VCaP (cell line): ENCODE measurements at regions not wholly inside any gene's neighbourhood (a gene's known extent, or its start where the extent isn't known, plus 50 kb on each side); places are given as distances from the start of the nearest gene placed in this dataset.

Source experiments
- H3K27ac ChIP-seq: fragments of 450-650 bp; 2 replicates; pipeline ENCODE4 v1.5.1; 2017
- CTCF ChIP-seq: fragments of 450-650 bp; conservative IDR thresholded peaks from 2 replicates; pipeline ENCODE4 v1.5.1; 2017; ENCODE audit warnings: mild to moderate bottlenecking, moderate library complexity

GRCh38 chr4:126859872-126860271, 772.9 kb upstream of the INTU start:
- no peak for TF ChIP-seq CTCF
- no peak overlapping the region for H3K27ac ChIP-seq

- TF ChIP-seq CTCF: no peak
- H3K27ac ChIP-seq: no peak overlapping the region
Measured at GRCh38 chr4:126860308-126860707, 772.4 kb upstream of the INTU start.

- no peak for TF ChIP-seq CTCF
- H3K27ac ChIP-seq: no peak overlapping the region
Measured at GRCh38 chr4:126869967-126870366, 762.8 kb upstream of the INTU start.

GRCh38 chr4:126871810-126872209, 760.9 kb upstream of the INTU start:
- H3K27ac ChIP-seq: no peak overlapping the region

GRCh38 chr4:126874533-126874932, 758.2 kb upstream of the INTU start:
- TF ChIP-seq CTCF: no peak
- no peak overlapping the region for H3K27ac ChIP-seq

More at GRCh38 chr4:126871810-126872209, 760.9 kb upstream of the INTU start:
- TF ChIP-seq CTCF: no peak

GRCh38 chr4:126888968-126889367, 743.8 kb upstream of the INTU start:
- H3K27ac ChIP-seq: no peak overlapping the region
- TF ChIP-seq CTCF: no peak

GRCh38 chr4:126890383-126890782, 742.4 kb upstream of the INTU start:
- TF ChIP-seq CTCF: no peak
- no peak overlapping the region for H3K27ac ChIP-seq

- no peak for TF ChIP-seq CTCF
Measured at GRCh38 chr4:126890994-126891393, 741.8 kb upstream of the INTU start.

More at GRCh38 chr4:126890994-126891393, 741.8 kb upstream of the INTU start:
- H3K27ac ChIP-seq: no peak overlapping the region
